Neutrophil (primary cell): ENCODE measurements at regions not wholly inside any gene's neighbourhood (a gene's known extent, or its start where the extent isn't known, plus 50 kb on each side); places are given as distances from the start of the nearest gene placed in this dataset.

Experiments used
- H3K27ac ChIP-seq: fragments of 200-600 bp; sonication (generic); 2 replicates; pipeline ENCODE4 v1.5.1; 2016; ENCODE audit warnings: mild to moderate bottlenecking, moderate library complexity
- H3K27me3 ChIP-seq: fragments of 200-600 bp; sonication (generic); 2 replicates; pipeline ENCODE4 v1.6.0; 2016; ENCODE audit warnings: mild to moderate bottlenecking
- H3K36me3 ChIP-seq: fragments of 200-600 bp; sonication (generic); 2 replicates; pipeline ENCODE4 v1.5.1; 2017
- H3K4me1 ChIP-seq, 2 experiments: fragments of 200-600 bp in 1 of 2; sonication (generic) in 1 of 2; 1 replicate in 1 of 2; 2 replicates in 1 of 2; pipeline versions ENCODE4 v1.5.1 to v1.6.1; 2013 to 2016; ENCODE audit warnings: low read depth in 1 of 2, low read length in 1 of 2, mild to moderate bottlenecking in 1 of 2, moderate library complexity in 1 of 2; ENCODE audit not compliant: control insufficient read depth in 1 of 2, insufficient read depth in 1 of 2
- H3K4me3 ChIP-seq, 2 experiments: fragments of 200-600 bp in 1 of 2; sonication (generic) in 1 of 2; 1 replicate in 1 of 2; 2 replicates in 1 of 2; pipeline ENCODE4 v1.5.1; 2013 to 2016; ENCODE audit warnings: low read depth in 1 of 2, low read length in 1 of 2, mild to moderate bottlenecking in 1 of 2, moderate library complexity in 1 of 2
- H3K9me3 ChIP-seq: fragments of 200-600 bp; sonication (generic); 2 replicates; pipeline ENCODE4 v1.5.1; 2016
- CTCF ChIP-seq: fragments of 200-600 bp; sonication (generic); IDR thresholded peaks from 2 replicates; pipeline ENCODE4 v1.5.1; 2016; ENCODE audit warnings: antibody characterized with exemption

DNA sequence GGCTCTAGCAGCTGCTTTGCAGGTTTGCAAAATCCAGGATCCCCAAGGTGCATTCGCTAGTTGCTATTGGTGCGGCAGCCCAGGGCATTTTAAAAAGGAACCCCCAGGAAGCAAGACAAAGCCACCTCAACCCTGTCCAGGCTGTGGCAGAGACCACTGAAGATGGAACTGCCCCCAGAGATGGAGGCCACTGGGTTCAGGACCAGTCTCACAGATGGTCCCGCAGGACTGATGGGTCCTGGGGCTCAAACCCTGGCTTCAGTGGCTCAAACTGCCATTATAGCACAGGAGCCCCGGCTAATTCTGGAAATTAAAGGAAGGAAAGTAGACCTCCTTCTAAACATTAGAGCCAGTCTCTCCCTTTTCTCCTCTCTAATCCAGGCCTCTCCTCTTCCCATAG lies 79.8 kb upstream of the TSPAN11 start:
- H3K27ac ChIP-seq = no peak overlapping the region
- no peak overlapping the region for H3K4me3 ChIP-seq
- peaks cover 0 to 3% of the 10 kb centered on the region in 2 experiments for H3K4me1 ChIP-seq
- no peak for TF ChIP-seq CTCF
- H3K36me3 ChIP-seq = no peaks in the 10 kb centered on the region
- H3K9me3 ChIP-seq = no peaks in the 10 kb centered on the region
- no peaks in the 10 kb centered on the region for H3K27me3 ChIP-seq

GRCh38 chr12:30845676-30846075 lies 80.9 kb upstream of the TSPAN11 start:
- Histone ChIP-seq H3K36me3 (no peaks in the 10 kb centered on the region), H3K27ac (no peak overlapping the region), H3K9me3 (no peaks in the 10 kb centered on the region), H3K27me3 (no peaks in the 10 kb centered on the region), H3K4me1 (no peaks in the 10 kb centered on the region), H3K4me3 (no peak overlapping the region)
- TF ChIP-seq CTCF = no peak

- Histone ChIP-seq H3K4me3 (no peak overlapping the region), H3K27me3 (no peaks in the 10 kb centered on the region)
- no peak for TF ChIP-seq CTCF
Measured at GRCh38 chr12:30843211-30843610, 83.3 kb upstream of the TSPAN11 start.

DNA sequence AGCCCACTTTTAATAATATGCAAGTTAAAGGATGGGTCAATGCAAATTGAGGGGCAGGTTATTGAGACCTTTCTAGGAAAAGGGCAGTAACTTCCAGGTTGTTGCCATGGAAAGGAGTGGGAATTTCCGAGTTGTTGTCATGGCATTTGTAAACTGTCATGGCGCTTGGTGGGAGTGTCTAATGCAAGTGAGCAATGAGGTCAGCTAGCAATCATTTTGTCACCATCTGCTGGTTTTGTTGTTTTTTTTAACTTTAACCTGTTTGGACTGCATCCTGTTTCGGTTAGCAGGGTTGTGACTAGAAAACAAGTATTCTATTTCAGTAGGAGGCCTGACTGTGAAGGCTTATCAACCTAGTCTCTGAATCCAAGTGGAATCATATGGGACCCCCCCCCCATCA lies 85.8 kb upstream of the TSPAN11 start:
- H3K27ac ChIP-seq = no peak overlapping the region
- peaks cover 9% of the 10 kb centered on the region for H3K27me3 ChIP-seq
- H3K9me3 ChIP-seq = no peaks in the 10 kb centered on the region
- no peak overlapping the region for H3K4me3 ChIP-seq
- H3K4me1 ChIP-seq = no peaks in the 10 kb centered on the region
- no peaks in the 10 kb centered on the region for H3K36me3 ChIP-seq
- TF ChIP-seq CTCF = no peak

More at GRCh38 chr12:30843211-30843610, 83.3 kb upstream of the TSPAN11 start:
- Histone ChIP-seq H3K4me1 (no peaks in the 10 kb centered on the region), H3K27ac (no peak overlapping the region), H3K9me3 (no peaks in the 10 kb centered on the region), H3K36me3 (no peaks in the 10 kb centered on the region)

- Histone ChIP-seq H3K9me3 (no peaks in the 10 kb centered on the region), H3K36me3 (no peaks in the 10 kb centered on the region), H3K27me3 (peaks cover 17% of the 10 kb centered on the region), H3K4me1 (no peaks in the 10 kb centered on the region), H3K4me3 (no peak overlapping the region), H3K27ac (no peak overlapping the region)
- TF ChIP-seq CTCF = no peak
Measured at GRCh38 chr12:30839643-30840220, 85.0 kb upstream of the CAPRIN2 start.

DNA sequence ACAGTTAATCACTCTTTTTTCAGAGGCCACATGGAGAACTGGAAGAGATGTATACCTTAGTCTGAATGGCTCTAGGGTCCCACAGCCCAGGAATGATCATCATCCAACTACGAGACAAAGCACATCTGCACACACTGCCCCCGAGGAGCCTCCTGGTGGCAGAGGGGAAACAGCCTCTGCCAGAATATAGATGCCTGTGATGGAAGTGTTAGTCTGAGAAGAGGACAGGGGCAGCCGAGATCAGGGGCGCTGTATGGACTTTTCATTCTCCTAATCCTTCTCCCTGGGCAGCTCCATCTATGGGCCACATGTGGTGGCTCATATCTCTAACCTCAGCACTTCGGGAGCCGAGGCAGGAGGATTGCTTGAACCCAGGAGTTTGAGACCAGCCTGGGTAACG lies 82.8 kb upstream of the CAPRIN2 start:
- no peak overlapping the region for H3K27ac ChIP-seq
- H3K4me3 ChIP-seq = no peak overlapping the region
- no peak for TF ChIP-seq CTCF
- no peaks in the 10 kb centered on the region for H3K36me3 ChIP-seq
- H3K9me3 ChIP-seq = no peaks in the 10 kb centered on the region
- H3K4me1 ChIP-seq = no peaks in the 10 kb centered on the region
- H3K27me3 ChIP-seq = peaks cover 27% of the 10 kb centered on the region
